ENCODE measurements at regions not wholly inside any gene's neighbourhood (a gene's known extent, or its start where the extent isn't known, plus 50 kb on each side); places are given as distances from the start of the nearest gene placed in this dataset.

DNA sequence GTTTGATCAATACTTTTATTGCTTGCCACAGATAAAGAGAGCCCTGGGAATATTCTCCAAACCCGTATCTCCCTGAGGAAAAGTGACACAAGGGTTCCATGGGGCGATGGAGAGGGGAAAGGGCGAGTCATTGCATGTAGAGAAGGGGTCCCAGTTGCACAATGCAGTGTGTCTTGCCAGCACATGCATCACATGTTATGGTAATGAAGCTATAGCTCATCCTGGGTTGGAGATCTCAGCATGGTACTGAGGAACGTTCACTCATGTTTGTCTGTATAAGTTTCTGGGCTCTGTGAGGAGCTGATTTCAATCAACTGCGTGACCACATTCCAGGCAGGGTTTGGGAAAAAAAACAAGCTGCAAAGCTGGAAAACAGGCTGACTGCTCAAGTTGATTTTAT, 220.7 kb upstream of the MC4R start:
- H2AFZ ChIP-seq (replicated peaks; ENCODE audit: low read length, poor library complexity), result no peak overlapping the region
- H2BK5ac ChIP-seq (ENCODE audit: low read depth, low read length, poor library complexity, severe bottlenecking), result no peak overlapping the region
- H3K9ac ChIP-seq (ENCODE audit: low read depth, low read length), result no peak overlapping the region
- no peak overlapping the region for H3K23ac ChIP-seq (ENCODE audit: low read depth, low read length)
- no peak overlapping the region for H3K4ac ChIP-seq (ENCODE audit: low read depth, low read length)
- H4K20me1 ChIP-seq (ENCODE audit: insufficient read depth, low read length), result no peaks in the 10 kb centered on the region
- H3K27me3 ChIP-seq (ENCODE audit: control insufficient read depth, insufficient read depth, low read length), result no peaks in the 10 kb centered on the region
- WGBS, 2 experiments (ENCODE audit: extremely low coverage in 2 of 2, insufficient read length in 1 of 2), result 40% methylated on average over 2 of the region's 5 CpGs; no CpG with 5 or more reads in 1 of the 2 experiments
- no peak for ATAC-seq (ENCODE audit: low read depth)
- no peak overlapping the region for H4K8ac ChIP-seq (ENCODE audit: low read depth in 2 of 2, low read length in 2 of 2)
- no peaks in the 10 kb centered on the region for H3K9me3 ChIP-seq (ENCODE audit: control insufficient read depth, insufficient read depth, low read length)
- no peak overlapping the region for H3K18ac ChIP-seq (ENCODE audit: low read depth, low read length)
- no peak overlapping the region for H3K4me2 ChIP-seq (ENCODE audit: low read depth, low read length)
- H2AK5ac ChIP-seq (ENCODE audit: low read depth, low read length), result no peak overlapping the region
- no peak overlapping the region for H3K56ac ChIP-seq (ENCODE audit: extremely low read depth, insufficient read depth, low read length)
- in situ Hi-C loops (cut with MboI; ENCODE audit: low sequenced_read_pairs), result no loop called here
- H3K79me1 ChIP-seq (ENCODE audit: low read depth in 1 of 2, low read length in 2 of 2), result no peaks in the 10 kb centered on the region
- no TSS peak for BruUV-seq (replicated peaks)
- H4K91ac ChIP-seq (ENCODE audit: insufficient read depth, low read depth, low read length), result no peak overlapping the region
- dilution Hi-C loops (cut with HindIII; ENCODE audit: low sequenced_read_pairs, unreplicated experiment), result no loop called here
- DNase-seq, result no peak
- ChIA-PET CTCF (no interaction called here), POLR2A (ENCODE audit: unreplicated experiment) (no interaction called here)
- H3K36me3 ChIP-seq (ENCODE audit: control insufficient read depth, insufficient read depth, low read length), result no peaks in the 10 kb centered on the region
- no peak for TF ChIP-seq RFX5 (IDR thresholded peaks at IDR 0.05; ENCODE audit: low read depth, low read length)
- no peak for TF ChIP-seq SMC3 (IDR thresholded peaks at IDR 0.05; ENCODE audit: low read depth, low read length)
- no peak overlapping the region for H3K4me3 ChIP-seq (ENCODE audit: insufficient read depth, low read depth, low read length)
- no peaks in the 10 kb centered on the region for H3K9me1 ChIP-seq (ENCODE audit: insufficient read depth, low read length)
- no peak overlapping the region for H2BK15ac ChIP-seq (ENCODE audit: low read depth, low read length)
- no peak overlapping the region for H3K27ac ChIP-seq (ENCODE audit: insufficient read depth, low read length)
- H4K5ac ChIP-seq (ENCODE audit: low read depth, low read length), result no peak overlapping the region
- H3K14ac ChIP-seq (replicated peaks; ENCODE audit: low read depth, low read length), result no peak overlapping the region
- intact Hi-C loops (cut with micrococcal nuclease), result no loop called here
- no peak overlapping the region for H2AK9ac ChIP-seq (replicated peaks; ENCODE audit: low read depth, low read length, poor library complexity)
- no peak overlapping the region for H2BK20ac ChIP-seq (ENCODE audit: low read depth, low read length)
- no peak overlapping the region for H2BK120ac ChIP-seq (ENCODE audit: low read depth, low read length)
- no peaks in the 10 kb centered on the region for H3K4me1 ChIP-seq (ENCODE audit: control insufficient read depth, insufficient read depth, low read length)

Data from IMR-90 (cell line).